NCI-H524 treated with DMSO at 0.1 percent for 48 hours (cell line): ENCODE measurements at regions not wholly inside any gene's neighbourhood (a gene's known extent, or its start where the extent isn't known, plus 50 kb on each side); places are given as distances from the start of the nearest gene placed in this dataset.

Source experiments
- DNase-seq: peaks from one replicate; lab custom pipeline; 2025; lab: John Stamatoyannopoulos, UW

DNA sequence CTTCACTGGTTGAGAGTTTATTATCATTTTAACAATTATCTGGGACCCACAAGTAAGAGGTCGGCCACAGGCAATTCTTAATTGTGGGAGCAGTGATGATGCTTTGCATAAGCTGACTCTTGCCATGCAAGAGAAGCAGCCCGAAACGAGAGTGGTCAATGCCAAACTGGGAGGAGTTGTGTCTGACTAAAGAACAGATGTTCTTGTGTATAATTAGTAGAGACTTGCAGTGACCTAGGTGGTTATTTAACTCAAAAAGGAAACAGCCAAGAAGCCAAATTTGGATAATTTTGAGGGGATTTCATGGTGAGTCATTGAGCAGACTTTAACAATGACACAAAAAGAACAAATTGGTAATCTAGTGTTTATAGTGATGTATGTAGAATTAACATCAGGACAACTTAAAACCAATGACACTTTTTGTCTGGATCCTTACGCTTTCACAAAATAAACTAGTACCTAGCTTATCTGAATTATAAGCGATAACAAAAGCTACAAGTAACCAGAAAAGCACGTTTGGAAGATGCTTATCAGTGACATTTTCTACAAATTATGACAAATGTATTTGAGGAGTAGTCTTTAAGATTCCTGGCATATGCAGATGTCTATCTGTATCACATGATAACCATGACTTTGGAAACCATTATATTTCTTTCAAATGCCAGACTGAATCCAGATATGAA, 184.7 kb upstream of the DLGAP1 start:
- DNase-seq: no peak

DNA sequence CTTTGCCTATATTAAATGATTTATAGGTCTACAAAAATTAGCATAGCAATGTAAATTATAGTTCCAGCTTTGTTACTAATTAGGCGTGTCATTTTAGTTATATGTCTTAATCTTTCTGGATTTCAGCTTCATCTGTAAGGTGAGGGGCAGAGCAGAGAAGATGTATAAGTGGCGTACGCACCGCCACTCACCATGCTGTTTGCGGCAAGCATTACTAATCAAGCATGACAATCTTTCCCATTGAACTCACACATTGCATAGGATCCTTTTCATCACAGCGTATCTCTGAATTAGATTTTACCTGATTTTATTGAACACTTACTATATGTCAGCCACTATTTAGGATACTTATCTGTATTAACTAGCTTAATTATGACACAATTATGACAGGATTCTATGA, 183.6 kb upstream of the DLGAP1 start:
- no peak for DNase-seq

- no peak for DNase-seq
Observed at GRCh38 chr18:4637876-4638275, 182.8 kb upstream of the DLGAP1 start.

GRCh38 chr18:4636967-4637366, 181.9 kb upstream of the DLGAP1 start:
- no peak for DNase-seq

GRCh38 chr18:4631239-4631638, 176.1 kb upstream of the DLGAP1 start:
- no peak for DNase-seq

DNA sequence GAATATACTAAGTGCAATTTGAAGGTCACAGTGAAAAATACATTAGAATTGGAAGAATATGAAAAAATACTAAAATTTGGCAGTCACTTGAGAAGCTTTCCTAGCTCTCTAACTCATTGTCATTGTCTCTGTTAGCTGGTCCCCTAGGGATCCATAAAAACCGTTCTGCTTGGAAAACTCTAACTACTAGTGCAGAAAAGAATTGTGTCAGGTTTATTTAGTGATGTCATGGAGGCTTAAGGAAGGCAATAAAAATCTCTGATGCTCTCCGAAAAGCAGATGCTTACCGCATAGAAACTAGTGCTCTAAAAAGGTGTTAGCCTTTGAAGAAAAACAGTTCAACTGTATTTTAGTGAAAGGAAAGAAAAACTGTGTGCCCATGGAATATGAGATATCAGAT, 150.1 kb upstream of the DLGAP1 start:
- no peak for DNase-seq

DNA sequence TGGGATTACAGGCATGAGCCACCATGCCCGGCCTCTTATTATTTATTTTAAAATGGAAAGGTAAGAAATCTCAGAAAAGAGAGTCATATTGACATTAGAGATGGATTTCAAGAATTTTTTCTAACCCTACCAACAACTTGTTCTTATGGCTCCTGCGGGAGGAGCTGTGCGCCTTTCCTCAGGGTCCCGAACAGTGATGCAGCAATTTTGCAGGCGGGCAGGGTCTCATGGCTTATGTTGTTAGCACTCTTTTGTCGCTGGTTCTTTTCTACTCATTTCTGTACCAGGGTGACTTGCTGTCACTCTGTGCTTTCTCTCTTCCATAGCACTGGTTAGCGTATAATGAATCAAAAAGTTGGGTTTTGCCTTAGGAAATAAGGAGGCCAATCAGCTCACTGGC, 148.8 kb upstream of the DLGAP1 start:
- no peak for DNase-seq

- DNase-seq: peak; percentile 5
Observed at GRCh38 chr18:4599312-4599711, 144.2 kb upstream of the DLGAP1 start.

- DNase-seq: no peak
Observed at GRCh38 chr18:4597301-4597700, 142.2 kb upstream of the DLGAP1 start.

GRCh38 chr18:4593895-4594294, 138.8 kb upstream of the DLGAP1 start:
- DNase-seq: no peak

DNA sequence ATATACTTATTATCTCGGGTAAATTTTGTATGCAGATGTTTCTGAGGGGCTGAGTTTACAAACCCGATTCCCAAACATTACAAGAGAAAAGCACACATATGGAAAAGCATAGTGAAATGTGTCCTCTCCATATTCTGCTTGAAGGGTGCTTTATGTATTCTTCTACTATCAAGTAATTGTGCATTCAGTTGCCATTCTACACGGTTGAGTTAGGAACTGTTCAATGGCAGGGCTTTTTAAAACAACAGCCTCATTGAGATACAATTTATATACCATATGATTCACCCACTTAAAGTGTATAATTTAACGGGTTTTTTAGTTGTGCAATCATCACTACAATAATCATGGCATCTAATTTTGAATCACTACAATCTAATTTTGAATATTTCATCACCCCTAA, 138.4 kb upstream of the DLGAP1 start:
- DNase-seq: no peak

DNA sequence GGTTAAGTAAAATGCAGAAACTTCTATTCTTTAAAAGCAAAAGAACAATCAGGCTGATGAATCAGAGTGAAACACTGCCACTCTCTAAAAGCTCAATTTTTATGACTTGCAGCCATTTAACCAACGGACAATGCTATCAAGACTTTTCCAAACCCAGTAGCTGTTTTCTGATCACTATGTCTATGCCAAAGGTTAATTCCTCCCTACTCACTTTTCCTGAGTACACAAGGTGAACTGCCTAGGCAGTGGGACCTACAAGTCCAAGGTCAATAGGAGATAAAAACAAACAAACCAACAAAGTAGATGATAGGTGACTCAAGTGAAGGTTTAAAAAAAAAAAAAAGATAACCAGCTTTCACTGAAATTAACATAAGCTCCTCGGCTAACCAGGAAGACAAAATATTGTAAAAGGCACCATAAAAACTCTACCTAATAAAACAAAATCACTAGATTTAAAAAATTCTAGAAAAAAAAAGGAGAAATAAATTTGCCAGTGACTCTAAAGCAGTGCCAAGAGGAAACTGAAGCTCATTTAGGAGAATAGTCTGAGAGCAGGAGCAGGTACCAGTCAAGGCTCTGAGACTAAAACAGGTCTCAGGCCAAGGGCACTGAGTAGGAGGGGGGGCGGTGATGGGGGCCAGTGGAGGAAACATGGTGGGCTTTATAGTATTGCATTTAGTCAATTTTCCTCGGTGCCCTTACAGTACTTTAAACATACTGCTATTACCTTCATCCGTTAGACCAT, 134.1 kb upstream of the DLGAP1 start:
- no peak for DNase-seq

GRCh38 chr18:4587204-4587603, 132.1 kb upstream of the DLGAP1 start:
- DNase-seq: no peak

DNA sequence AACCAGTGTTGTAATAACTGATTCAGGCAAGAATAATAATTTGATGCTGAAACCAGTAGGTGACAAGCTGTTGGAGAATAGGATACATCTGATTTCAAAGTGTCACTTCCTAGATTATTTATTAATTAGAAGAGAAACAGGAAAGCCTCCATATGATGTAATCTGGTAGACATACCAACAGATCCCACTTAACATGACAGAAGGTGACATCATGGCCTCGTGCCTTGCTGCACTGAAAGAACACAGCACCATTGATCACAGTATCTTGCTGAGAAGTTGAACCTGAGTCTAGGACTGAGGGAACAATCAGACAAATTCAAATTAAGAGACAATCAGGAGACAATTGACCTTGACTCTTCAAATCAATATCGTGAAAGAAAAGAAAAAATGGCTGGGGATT, 131.6 kb upstream of the DLGAP1 start:
- DNase-seq: no peak

DNA sequence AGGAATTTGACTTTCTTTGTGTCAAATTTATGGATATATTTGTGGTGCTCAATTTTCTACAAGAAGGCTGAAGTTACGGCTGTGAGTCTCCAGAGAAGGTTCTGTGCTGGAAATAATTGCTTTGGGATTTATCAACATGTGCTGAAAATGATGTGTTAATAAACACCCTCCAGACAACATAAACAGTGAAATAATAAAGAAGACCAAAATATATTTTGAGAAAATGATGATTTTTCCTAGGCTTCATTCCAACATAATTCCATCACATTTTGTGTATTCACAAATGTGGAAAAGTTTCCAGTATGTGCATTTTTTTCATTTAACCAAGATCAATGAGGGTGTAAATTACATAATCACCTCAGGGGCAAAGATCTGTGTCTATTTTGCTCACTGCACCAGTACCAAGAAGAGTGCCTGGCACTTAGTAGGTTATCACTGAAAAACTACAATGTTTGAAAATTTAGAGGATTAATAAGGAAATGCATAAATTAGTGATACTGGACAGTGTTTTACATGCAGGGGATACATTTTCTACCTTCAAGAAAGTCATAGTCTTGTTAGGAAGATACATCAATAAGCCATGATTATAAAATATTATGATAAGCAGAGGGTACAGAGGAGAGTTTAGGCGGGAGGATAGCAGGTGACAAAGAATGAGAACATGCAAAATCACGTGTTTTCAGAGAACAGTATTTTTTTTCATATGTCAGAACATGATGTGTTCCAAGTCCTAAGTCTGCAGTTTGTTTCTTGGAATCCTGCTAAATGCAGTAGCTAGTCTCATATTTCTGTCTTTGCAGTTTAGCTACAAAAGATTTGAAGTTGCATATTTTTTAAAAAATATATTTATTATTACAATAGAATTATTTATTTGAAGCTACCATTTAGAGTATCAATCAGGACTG, 127.6 kb upstream of the DLGAP1 start:
- DNase-seq: no peak

- DNase-seq: no peak
Observed at GRCh38 chr18:4581966-4582365, 126.9 kb upstream of the DLGAP1 start.

DNA sequence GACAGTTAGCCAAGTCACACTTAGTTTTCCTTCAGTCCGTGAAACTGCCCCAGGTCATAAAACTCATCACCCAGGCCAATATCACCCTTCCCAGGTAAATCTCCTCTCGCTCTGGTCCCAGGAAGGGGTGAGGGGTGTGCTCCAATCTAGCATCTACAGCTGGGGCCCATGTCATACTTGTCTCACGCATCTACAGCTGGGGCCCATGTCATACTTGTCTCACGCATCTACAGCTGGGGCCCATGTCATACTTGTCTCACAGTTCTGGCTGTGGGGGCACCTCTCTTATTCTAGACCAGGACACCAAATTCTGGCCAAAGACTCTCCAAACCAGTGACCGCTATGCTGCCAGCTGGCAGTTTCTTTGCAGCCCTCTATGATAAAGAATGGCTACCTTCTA, 123.3 kb upstream of the DLGAP1 start:
- DNase-seq: no peak

DNA sequence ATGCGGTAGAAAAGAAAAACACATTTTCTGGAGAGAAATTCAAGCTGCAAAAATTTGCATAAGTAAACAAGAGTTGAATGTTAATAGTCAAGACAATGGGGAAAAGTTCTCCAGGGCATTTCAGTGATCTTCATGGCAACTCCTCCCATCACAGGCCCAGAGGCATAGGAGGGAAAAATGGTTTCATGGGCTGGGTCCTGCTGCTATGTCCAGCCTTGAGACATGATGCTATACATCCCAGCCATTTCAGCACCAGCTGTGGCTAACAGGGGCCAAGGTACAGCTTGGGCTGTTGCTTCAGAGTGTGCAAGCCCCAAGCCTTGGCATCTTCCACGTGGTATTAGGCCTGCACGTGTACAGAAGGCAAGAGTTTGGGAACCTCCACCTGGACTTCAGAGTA, 118.6 kb upstream of the DLGAP1 start:
- DNase-seq: no peak

GRCh38 chr18:4557502-4557901, 102.4 kb upstream of the DLGAP1 start:
- no peak for DNase-seq

- DNase-seq: no peak
Observed at GRCh38 chr18:4551001-4551360, 95.9 kb upstream of the DLGAP1 start.

DNA sequence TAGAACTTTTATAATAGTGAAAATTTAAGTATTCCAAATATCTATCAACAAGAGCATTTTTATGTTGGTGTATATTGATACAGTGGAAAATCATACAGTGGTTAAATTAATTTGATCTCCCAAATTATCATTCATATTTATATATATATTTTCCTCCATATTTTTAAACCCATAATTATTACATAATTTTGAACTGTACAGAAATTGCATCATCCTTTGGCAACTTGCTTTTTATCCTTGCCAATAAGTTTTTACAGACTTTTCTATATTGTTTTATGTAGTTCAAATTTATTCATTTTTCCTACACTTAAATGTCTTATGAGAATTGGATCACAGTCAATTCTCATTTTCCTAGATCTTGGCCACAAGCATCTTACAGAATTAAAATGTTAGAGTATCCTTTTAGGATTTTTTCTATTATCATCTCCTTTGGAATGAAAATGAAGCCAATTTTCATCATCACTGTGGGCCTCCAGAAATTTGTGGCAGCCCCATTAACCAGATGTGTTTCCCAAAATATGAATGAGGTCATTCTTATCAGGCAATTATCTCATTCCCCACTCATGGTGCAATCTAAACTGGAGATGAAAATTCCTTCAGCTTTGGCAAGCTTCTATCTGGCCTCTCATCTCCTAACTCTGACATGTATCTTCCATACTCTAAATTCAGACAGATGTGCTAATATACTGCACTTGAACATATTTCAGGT, 94.2 kb upstream of the DLGAP1 start:
- no peak for DNase-seq

- DNase-seq: no peak
Observed at GRCh38 chr18:4547126-4547525, 92.0 kb upstream of the DLGAP1 start.
